HepG2 (cell line): ENCODE measurements at regions not wholly inside any gene's neighbourhood (a gene's known extent, or its start where the extent isn't known, plus 50 kb on each side); places are given as distances from the start of the nearest gene placed in this dataset.

ENCODE experiments used
- CHD4 ChIP-seq: fragments of 200-600 bp; sonication (generic); IDR thresholded peaks from 2 replicates; pipeline ENCODE4 v1.7.0; 2017; ENCODE audit warnings: mild to moderate bottlenecking, low read length, borderline replicate concordance
- CTCF ChIP-seq: sonication (generic); formaldehyde crosslinking; IDR thresholded peaks from 2 replicates; pipeline ENCODE4 v1.5.0; 2020; ENCODE audit warnings: mild to moderate bottlenecking, missing genetic modification reagents, moderate library complexity
- GLMP ChIP-seq: sonication (generic); formaldehyde crosslinking; IDR thresholded peaks from 2 replicates; pipeline ENCODE4 v1.9.0; 2021; ENCODE audit warnings: missing genetic modification reagents, mild to moderate bottlenecking, borderline replicate concordance
- POLR2A ChIP-seq, 2 experiments: IDR thresholded peaks; 2 replicates each; pipeline ENCODE4 v1.6.1; 2011; ENCODE audit warnings: low read depth in 2 of 2, low read length in 2 of 2, mild to moderate bottlenecking in 1 of 2, moderate library complexity in 1 of 2; ENCODE audit not compliant: insufficient read depth in 1 of 2
- PRDM10 ChIP-seq: sonication (generic); formaldehyde crosslinking; IDR thresholded peaks from 2 replicates; pipeline ENCODE4 v1.4.0; 2020; ENCODE audit warnings: low read depth, missing genetic modification reagents
- SMC3 ChIP-seq: IDR thresholded peaks from 2 replicates; pipeline ENCODE4 v1.6.1; 2011; ENCODE audit warnings: low read length, improper control_type of control experiment
- TAF1 ChIP-seq: sonication (generic); formaldehyde crosslinking; IDR thresholded peaks from 2 replicates; pipeline ENCODE4 v1.4.0; 2020; ENCODE audit warnings: missing genetic modification reagents
- YY1 ChIP-seq: IDR thresholded peaks from 2 replicates; pipeline ENCODE4 v1.6.1; 2011; ENCODE audit warnings: low read length, low read depth, moderate library complexity, mild to moderate bottlenecking; ENCODE audit not compliant: insufficient read depth, insufficient replicate concordance
- ZGPAT ChIP-seq: IDR thresholded peaks from 2 replicates; pipeline ENCODE4 v1.6.1; 2016; ENCODE audit warnings: mild to moderate bottlenecking

- TF ChIP-seq CTCF (no peak), TAF1 (CRISPR knock-in tag) (no peak), CHD4 (no peak), GLMP (no peak), ZGPAT (CRISPR knock-in tag) (no peak), POLR2A (IDR thresholded peaks at IDR 0.05; ENCODE audit: insufficient read depth in 1 of 2, low read depth in 2 of 2, low read length in 2 of 2) (no peak), SMC3 (no peak), PRDM10 (no peak), YY1 (no peak)
Measured at GRCh38 chr4:138789796-138790195, 225.8 kb upstream of the NOCT start.
